ENCODE measurements at regions not wholly inside any gene's neighbourhood (a gene's known extent, or its start where the extent isn't known, plus 50 kb on each side); places are given as distances from the start of the nearest gene placed in this dataset.

DNA sequence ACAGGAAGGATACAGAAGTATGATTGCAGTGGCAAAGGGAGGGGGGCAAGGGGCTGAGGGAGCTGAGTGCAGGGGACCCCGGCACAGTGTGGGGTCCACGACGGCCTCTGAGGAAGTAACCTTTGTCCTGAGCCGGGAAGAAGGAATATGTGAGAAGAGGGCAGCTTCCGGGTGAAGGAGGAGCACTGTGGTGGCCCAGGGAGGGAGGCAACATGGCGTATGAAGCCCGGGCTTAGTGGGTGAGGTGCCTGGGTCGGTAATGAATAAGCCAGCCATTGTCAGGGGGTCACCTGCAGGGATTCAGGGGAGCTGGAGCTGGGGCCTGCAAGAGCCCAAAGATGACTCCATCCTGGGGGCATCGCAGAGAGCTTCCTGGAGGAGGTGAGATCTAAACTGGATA, 200.4 kb downstream of the FOXD2 start:
- TF ChIP-seq, protein P1, sequence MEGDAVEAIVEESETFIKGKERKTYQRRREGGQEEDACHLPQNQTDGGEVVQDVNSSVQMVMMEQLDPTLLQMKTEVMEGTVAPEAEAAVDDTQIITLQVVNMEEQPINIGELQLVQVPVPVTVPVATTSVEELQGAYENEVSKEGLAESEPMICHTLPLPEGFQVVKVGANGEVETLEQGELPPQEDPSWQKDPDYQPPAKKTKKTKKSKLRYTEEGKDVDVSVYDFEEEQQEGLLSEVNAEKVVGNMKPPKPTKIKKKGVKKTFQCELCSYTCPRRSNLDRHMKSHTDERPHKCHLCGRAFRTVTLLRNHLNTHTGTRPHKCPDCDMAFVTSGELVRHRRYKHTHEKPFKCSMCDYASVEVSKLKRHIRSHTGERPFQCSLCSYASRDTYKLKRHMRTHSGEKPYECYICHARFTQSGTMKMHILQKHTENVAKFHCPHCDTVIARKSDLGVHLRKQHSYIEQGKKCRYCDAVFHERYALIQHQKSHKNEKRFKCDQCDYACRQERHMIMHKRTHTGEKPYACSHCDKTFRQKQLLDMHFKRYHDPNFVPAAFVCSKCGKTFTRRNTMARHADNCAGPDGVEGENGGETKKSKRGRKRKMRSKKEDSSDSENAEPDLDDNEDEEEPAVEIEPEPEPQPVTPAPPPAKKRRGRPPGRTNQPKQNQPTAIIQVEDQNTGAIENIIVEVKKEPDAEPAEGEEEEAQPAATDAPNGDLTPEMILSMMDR (IDR thresholded peaks at IDR 0.05; ENCODE audit: low read length): no peak
- TF ChIP-seq EZH2 (IDR thresholded peaks at IDR 0.05; ENCODE audit: borderline replicate concordance, low read length): no peak
- peaks cover 7% of the 10 kb centered on the region; the same call in 1 of the 2 replicates for H3K27me3 ChIP-seq (ENCODE audit: insufficient read depth, low read length)
- no peak overlapping the region for H3K27ac ChIP-seq (ENCODE audit: low read depth, low read length, poor library complexity, severe bottlenecking)
- no peak overlapping the region for H3K4me2 ChIP-seq (ENCODE audit: low read length)
- H3K36me3 ChIP-seq (ENCODE audit: insufficient read depth, low read length): no peaks in the 10 kb centered on the region
- H3K4me3 ChIP-seq (ENCODE audit: low read depth, low read length, poor library complexity, severe bottlenecking): no peak overlapping the region
- H3F3A ChIP-seq (ENCODE audit: insufficient read depth, low read length): no peaks in the 10 kb centered on the region
- H3K9me2 ChIP-seq (ENCODE audit: low read depth, low read length): no peaks in the 10 kb centered on the region
- no peaks in the 10 kb centered on the region for H3K79me2 ChIP-seq (ENCODE audit: insufficient read depth, low read length)
- H2AFZ ChIP-seq (ENCODE audit: low read length): no peak overlapping the region
- H3K9ac ChIP-seq (ENCODE audit: low read length): no peak overlapping the region
- no peaks in the 10 kb centered on the region for H4K20me1 ChIP-seq (ENCODE audit: insufficient read depth, low read length)
- no peaks in the 10 kb centered on the region for H3K9me3 ChIP-seq (ENCODE audit: low read length)
- H3K4me1 ChIP-seq (ENCODE audit: insufficient read depth, low read length, severe bottlenecking): no peaks in the 10 kb centered on the region

DNA sequence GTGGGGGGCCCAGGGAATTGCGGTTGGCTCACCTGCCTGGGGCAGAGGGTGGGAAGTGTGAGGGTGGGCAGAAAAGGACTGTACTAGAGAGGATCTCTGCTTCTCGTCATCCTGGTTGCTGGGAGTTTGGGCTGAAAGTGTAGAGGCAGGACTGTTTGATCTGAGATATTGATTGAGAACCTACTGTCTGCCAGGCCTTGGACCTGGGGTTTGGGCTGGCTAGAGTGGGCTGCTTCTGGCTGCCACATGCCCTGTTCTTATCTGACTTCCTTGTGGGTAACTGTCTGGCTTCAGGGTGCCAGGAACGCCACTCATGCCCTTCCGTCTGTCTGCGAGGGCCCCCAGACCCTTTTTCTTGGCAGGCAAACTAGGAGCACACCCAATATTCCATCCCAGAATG, 200.9 kb downstream of the FOXD2 start:
- Histone ChIP-seq H3K27me3 (ENCODE audit: insufficient read depth, low read length) (peaks cover 7% of the 10 kb centered on the region; the same call in 1 of the 2 replicates), H3K4me2 (ENCODE audit: low read length) (no peak overlapping the region)
- no peak for TF ChIP-seq EZH2 (IDR thresholded peaks at IDR 0.05; ENCODE audit: borderline replicate concordance, low read length)
- TF ChIP-seq, protein P1 (IDR thresholded peaks at IDR 0.05; ENCODE audit: low read length): no peak

DNA sequence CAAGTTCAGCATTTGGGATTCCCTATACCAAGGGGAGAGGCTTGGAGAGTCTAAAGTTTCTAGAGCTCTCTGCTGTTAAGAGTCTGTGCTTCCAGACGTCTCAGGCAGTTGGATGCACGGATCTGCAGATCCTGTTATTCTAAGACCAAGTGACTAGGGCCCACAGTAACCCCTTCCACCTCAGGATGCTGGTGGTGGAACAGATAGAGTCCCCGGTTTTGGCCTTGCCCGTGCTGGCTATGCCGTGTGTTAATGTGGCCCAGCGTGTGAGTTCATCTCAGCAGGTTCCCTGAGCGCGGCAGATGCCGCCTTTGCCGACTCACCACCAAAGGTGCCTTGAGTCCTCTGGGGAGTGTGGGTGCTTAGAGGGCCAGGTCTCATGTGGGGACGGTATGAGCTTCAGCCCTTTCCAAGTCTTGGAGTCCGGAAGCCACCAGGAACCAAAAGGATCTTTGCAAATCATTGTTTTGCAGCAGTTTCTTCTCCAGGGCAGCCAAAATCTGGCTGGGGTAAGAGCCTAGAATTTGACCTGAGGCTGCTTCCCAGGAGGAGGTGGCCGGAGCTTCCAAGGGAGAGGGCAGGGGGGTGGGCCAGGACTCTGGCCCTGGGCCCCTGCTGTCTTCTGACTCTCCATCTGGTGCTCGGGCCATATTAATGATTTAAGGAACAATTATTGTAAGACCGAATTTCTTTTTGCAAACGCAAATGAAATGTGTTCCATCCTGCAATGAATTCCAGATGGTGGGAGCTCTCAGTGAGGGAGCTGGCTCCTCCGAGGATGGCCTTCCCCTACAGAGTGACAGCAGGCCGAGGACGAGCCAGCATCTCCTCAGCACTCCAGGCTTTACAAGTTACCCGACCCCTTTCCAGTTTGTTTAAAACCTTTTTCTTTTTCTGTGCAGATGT, 205.7 kb downstream of the FOXD2 start:
- Histone ChIP-seq H3K79me2 (ENCODE audit: insufficient read depth, low read length) (no peaks in the 10 kb centered on the region), H3K4me2 (ENCODE audit: low read length) (no peak overlapping the region), H3K9ac (ENCODE audit: low read length) (no peak overlapping the region), H3K4me1 (ENCODE audit: insufficient read depth, low read length, severe bottlenecking) (no peaks in the 10 kb centered on the region), H3K9me2 (ENCODE audit: low read depth, low read length) (no peaks in the 10 kb centered on the region), H4K20me1 (ENCODE audit: insufficient read depth, low read length) (no peaks in the 10 kb centered on the region), H3F3A (ENCODE audit: insufficient read depth, low read length) (no peaks in the 10 kb centered on the region), H3K27me3 (ENCODE audit: insufficient read depth, low read length) (no peaks in the 10 kb centered on the region), H2AFZ (ENCODE audit: low read length) (no peak overlapping the region), H3K9me3 (ENCODE audit: low read length) (no peaks in the 10 kb centered on the region), H3K4me3 (ENCODE audit: low read depth, low read length, poor library complexity, severe bottlenecking) (no peak overlapping the region), H3K36me3 (ENCODE audit: insufficient read depth, low read length) (no peaks in the 10 kb centered on the region), H3K27ac (ENCODE audit: low read depth, low read length, poor library complexity, severe bottlenecking) (no peak overlapping the region)
- no peak for TF ChIP-seq EZH2 (IDR thresholded peaks at IDR 0.05; ENCODE audit: borderline replicate concordance, low read length)
- TF ChIP-seq, protein P1 (IDR thresholded peaks at IDR 0.05; ENCODE audit: low read length): no peak

More for the DNA sequence above, 200.9 kb downstream of the FOXD2 start:
- Histone ChIP-seq H3K27ac (ENCODE audit: low read depth, low read length, poor library complexity, severe bottlenecking) (no peak overlapping the region), H2AFZ (ENCODE audit: low read length) (no peak overlapping the region), H4K20me1 (ENCODE audit: insufficient read depth, low read length) (no peaks in the 10 kb centered on the region), H3K79me2 (ENCODE audit: insufficient read depth, low read length) (no peaks in the 10 kb centered on the region), H3K4me3 (ENCODE audit: low read depth, low read length, poor library complexity, severe bottlenecking) (no peak overlapping the region), H3K9me3 (ENCODE audit: low read length) (no peaks in the 10 kb centered on the region), H3K9me2 (ENCODE audit: low read depth, low read length) (no peaks in the 10 kb centered on the region), H3K9ac (ENCODE audit: low read length) (no peak overlapping the region), H3K4me1 (ENCODE audit: insufficient read depth, low read length, severe bottlenecking) (no peaks in the 10 kb centered on the region), H3F3A (ENCODE audit: insufficient read depth, low read length) (no peaks in the 10 kb centered on the region), H3K36me3 (ENCODE audit: insufficient read depth, low read length) (no peaks in the 10 kb centered on the region)

Data from OCI-LY1 (cell line).